IPS DF 19.7 (cell line): ENCODE measurements at regions not wholly inside any gene's neighbourhood (a gene's known extent, or its start where the extent isn't known, plus 50 kb on each side); places are given as distances from the start of the nearest gene placed in this dataset.

Experiments used
- DNase-seq: peaks from one replicate; pipeline ENCODE4 v3.0.0-alpha.2; 2013; ENCODE audit warnings: low read depth, low spot score

DNA sequence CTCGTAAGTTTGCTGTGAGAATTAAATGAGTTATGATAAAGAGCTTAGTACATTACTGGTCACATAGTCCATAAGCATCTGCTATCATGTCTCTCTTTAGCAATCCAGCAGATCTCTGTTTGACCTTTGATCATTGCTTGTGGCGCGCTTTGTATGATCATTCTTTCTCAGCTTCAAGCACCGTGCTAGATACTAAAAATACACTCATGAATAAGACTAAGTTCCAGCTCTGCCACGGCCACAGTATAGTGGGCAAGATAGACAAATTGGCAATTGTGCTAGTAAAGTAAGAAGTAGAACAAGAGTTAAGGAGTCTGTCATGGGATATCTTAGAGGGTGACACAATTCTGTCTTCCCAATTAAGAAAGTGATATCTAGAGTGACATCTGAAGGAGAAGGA is 75.2 kb upstream of the ADGRF1 start:
- no peak for DNase-seq

DNA sequence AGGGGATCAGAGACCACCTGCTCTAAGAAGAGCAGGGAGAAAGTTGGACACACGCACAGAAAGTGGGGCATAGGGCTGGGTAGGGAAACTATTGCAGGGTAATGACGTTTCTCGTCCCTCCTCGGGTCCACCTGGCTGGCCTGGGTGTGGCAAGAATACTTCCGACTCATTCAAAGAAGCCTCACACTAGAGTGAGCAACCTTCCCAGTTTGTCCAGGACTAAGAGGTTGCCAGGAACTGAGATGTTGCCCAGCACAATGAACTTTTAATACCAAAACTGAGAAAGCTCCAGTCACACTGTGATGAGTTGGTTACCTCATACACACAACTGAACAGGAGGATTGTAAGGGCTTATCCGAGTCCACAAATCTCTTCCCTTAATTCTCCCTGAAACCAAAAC is 74.5 kb upstream of the ADGRF1 start:
- DNase-seq: no peak

DNA sequence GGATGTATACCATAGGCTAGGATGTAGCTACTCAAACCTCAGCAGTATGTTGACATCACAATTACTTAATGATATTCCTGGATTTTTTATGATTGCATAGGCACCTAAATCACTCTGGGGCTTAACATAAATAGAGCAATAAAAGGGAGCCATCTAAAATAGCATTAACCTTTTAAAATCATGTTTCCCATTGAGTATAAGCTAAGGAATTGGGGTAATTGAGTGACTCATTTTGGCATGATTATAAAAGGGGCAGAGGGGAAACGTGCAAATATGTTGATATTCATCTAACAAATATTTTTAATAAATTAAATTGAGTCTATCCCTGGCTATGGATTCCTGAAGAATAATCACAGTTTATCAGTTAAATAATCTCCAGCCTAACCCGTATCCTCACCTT is 74.0 kb upstream of the ADGRF1 start:
- DNase-seq: no peak

DNA sequence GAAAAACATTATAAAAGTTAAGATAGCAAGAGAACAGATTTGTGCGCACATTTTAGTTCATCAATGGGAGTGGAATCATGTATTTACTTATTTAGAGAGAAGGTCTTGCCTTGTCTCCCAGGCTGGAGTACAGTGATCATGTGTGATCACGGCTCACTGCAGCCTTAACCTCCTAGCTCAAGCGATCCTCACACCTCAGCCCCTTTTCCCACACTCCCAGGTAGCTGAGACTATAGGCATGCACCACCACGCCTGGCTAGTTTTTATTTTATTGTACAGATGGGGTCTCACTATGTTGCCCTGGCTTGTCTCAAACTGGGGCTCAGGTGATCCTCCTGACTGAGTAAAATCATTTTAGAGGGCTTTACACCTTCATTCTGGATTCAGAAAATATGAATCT is 72.3 kb upstream of the ADGRF1 start:
- DNase-seq: no peak

DNA sequence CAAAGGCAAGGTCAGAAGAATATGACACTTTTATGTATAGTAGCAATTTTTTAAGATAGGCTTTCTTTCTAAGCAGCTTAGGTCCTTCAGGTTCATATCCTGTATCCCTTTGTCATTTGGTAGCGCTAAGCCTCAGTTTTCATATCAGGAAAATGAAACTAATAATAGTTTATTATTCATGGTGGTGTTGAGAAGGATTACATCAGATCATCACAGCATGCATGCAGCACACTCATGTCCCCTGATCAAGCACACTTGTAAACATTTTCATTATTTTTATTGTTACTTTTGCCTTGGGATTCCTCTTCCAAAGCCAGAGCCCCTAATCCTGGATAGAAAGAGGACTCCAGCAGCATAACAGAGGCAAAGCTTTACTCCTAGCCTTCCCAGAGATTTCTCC is 70.2 kb upstream of the ADGRF1 start:
- no peak for DNase-seq

DNA sequence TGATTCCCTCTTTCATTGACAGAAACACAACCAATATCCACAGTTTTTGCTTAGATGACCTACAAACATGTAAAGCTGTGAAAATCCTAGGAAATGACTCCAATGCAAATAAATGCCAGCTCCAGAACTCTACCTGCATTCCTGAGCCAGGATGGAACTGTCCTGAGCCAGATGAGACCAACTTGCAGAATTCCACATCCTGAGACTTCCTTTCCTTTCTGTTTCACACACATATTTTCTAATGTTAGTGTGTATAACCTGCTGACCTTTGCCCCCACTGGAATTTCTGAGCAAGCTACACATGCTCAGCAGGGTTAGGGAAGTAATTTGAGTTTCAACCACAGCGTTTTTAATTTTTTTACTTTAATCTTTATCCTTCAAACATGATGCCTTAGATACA is 69.6 kb upstream of the ADGRF1 start:
- DNase-seq: no peak

DNA sequence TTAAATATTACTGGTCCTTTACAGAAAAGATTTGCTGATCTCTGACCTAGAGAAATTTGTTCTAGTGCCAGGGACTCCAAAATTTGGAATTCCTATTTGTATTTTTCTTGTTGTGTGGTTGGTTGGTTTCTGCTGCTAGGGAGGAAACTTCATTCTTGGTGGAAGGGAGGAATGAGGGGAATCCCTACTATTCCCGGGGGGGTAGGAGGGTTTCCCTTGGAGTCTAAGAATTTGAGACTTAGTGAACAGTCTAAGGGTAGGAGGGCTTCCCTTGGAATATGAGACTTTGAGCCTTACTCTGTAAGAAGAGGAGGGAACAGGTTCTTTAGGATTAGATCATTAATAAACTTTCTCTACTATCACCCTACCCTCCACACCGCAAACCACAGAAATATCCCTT is 67.1 kb upstream of the ADGRF1 start:
- no peak for DNase-seq

DNA sequence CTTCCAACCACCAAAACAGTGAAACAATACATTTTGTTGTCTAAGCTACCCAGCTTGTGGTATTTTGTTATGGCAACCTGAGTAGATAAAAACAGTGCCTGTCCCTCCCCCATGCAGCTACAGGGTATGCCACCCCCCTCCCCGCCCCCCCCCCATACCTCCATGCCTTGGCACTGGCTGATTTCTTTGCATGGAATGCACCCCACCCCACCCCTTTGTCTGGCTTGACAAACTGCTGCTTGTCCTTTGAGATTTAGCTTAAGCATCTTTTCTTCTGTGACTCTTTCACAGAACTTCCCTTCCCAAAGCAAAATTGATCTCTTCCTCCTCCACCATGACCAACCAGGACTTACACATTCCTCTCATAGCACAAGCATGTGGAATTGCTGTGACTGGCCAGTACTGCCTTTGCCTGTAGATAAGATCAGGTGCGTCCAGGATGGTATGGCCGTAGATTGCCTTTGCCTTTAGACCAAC is 64.6 kb upstream of the ADGRF1 start:
- DNase-seq: no peak

DNA sequence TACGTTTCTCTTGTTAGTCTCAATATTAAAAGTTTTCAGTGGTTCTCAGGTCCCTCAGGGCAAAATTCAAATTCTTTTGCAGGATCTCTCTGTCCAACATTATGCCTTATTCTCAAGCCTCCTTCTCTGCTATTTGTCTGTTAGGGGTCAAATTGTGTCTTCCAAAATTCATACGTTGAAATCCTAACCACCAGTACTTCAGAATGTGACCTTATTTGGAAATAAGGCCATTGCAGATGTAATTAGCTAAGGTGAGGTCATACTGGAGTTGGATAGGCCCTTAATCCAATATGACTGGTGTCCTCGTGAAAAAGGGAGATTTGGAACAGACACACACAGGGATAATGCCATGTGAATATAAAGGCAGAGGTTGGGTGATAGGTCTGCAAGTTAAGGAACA is 64.1 kb upstream of the ADGRF1 start:
- DNase-seq: no peak

DNA sequence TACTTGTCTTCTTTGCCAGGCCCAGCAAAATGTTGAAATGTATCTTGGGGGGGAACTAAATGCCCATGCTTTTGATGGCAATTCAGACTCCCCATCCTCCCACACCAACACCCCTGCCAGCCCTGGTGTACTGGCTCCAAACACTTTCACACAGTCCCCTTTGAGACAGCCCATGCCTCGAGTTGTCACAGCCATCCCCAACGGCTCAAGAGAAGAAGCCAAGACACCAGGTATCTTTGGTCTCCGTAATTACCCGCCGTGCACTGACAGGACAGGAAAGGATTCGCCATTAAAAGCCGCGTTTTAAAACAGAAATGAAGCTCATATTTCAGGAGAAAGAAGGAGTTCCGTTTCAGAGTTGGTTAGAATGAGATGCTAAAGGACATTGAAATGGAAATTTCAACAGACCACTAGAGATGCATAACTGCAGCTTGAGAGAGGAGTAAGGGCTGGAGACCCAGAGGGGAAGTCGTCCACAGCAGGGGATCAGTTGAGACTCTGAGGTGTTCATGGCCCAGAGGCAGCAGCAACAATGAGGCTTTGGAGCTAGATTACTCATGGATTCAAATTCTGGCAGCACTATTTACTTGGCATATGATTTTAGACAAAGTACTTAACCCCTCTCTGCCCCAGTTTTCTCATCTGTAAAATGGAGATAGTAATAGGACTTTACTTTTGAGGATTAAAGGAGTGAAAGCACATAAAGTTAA is 63.5 kb upstream of the ADGRF1 start:
- DNase-seq: no peak

DNA sequence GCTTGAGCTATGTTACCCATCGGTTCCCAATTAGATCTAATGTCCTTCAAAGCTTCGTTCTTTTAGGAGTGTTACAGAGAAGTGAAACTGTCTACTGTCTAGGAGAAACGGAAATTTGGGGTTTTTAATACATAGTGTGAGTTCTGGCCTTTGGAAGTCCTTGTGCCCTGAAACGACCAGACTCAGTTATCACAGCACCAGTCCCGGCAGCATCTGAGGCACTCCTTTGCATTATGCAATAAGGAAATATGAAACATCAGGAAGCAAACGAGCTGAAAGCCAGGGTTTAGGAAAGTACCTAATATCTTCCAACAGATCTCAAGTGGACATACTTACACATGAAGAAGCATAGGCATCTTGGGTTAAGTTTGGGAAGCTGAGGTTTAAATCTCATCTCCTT is 61.8 kb upstream of the ADGRF1 start:
- DNase-seq: no peak

DNA sequence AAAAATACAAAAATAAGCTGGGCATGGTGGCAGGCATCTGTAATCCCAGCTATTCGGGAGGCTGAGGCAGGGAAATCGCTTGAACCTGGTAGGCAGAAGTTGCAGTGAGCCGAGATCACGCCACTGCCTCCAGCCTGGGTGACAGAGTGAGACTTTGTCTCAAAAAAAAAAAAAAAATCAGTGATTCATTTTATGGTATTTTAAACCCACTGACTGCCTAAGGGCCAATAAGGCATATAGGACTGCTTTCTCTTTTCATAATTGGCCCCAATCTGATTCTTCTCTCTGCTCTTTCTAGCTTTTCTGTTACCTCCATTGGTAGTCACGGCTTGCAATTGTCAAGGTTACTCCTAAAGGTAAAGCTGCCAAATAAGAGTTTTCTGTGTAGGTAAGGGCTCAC is 60.2 kb upstream of the ADGRF1 start:
- DNase-seq: no peak

DNA sequence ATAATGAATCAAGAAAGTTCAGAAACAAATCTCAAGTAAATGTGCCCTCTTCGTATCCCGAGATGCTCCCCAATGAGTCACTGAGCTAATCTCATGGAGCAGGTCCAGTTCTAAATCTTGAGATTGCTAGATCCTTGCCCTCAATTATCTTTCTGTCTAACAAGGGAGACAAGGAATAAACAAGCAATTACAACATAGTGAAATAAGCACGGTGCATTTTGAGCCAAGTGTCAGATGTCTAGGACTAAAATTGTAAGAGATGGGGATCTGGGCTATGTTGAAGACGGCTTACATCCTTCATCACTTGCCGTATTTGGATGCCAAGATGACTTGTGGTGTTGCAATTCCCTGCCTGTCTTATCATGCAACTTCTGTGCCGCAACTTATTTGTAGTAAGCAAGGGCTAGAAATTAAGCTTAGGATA is 56.5 kb upstream of the ADGRF1 start:
- no peak for DNase-seq

DNA sequence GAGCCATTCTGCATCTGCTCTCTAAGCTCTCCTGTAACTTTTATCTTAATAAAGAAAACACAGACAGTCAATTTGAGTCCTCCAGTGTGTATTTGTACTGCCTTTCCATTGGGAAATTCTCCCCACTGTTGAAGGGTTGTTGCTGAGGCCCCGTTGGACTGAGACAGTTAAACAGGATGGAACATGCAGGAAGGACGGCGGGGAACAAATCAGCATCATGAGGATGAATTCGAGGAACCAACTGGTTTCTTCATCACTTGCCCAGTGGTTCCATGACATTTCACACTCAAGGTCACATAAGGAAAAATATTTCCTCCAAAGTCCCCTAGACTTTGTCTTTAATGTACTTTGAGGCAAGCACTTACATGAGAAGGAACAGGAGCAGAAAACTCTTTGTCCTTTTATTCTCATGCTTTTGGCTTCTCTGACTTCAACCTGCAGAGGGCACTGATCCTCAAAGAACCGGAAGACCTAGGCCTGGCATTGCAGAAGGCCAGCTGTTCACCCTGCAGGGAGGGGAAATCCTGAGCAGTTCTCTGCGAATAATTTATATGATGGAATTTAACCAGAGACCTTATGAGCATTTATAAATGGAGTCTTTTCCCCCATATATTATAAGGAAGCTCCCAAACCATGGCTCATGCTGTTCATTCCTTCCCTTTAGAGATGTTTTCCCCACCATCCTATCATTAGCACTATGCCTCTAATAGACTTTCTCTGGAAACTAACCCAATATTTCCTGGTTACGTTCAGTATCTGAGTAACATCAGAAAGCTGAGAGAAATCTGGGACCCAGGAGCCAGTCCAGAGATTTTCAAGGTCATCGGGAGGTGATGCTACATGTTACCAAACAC is 55.2 kb upstream of the ADGRF1 start:
- no peak for DNase-seq

DNA sequence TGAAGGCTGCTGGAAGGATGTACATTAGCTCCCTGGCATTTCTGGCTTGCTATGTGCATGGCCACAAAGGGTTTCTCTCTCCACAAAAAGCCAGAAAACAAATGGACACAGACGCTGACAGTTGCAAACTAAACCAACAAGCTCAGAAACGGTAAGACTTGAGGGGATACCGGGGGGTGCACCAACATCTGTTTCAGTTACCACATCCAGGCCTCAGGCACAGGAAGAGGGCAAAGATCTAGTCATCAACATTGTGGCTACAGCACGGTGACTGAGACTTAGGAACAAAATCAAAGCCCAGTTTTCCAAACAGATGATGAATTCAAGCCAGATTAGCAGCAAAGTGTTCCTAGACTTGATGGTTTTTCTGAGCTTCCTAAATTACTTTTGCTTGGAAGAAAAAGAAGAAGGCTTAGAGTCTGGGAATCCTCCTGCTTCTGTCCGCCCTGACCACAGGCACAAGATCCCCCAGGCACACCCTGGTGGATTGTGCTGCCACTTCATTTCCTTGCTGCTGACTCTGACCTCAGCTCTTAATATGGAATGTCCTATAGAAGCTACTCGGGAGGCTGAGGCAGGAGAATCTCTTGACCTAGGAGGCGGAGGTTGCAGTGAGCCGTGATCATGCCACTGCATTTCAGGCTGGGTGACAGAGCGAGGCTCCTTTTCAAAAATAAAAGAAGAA is 54.2 kb upstream of the ADGRF1 start:
- DNase-seq: no peak

DNA sequence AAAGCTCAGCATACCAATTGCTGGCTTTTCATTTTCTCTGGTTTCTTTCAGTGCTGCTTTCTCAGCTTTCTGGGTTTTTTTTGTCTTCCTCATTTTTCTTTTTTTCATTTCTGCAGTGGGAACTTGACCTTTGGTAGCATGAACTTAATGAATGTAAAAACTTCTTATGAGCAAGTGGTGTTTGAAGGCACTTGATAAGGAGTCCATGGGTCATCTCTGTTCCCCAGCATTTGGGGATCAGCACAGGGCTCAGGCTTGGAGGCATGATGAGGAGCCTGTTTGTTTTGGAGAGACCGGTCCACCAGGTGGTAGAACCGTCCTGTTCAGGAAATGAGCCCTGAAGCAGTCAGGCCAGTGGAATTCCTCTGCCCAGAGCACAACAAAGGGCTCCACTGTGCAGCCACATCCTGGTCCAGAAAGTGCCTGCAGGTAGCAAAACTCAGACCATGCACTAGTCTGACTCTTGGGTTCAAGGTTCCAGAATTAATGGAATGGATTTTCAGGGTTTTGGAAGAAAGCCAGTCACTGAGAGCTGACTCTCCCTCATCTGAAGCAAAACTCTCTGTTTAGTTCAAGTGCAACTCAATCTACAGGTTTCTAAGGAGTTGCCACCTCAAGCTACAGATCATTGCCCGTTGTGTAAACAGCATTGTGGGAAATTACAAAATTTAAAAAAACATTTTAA is 52.3 kb upstream of the ADGRF1 start:
- no peak for DNase-seq

DNA sequence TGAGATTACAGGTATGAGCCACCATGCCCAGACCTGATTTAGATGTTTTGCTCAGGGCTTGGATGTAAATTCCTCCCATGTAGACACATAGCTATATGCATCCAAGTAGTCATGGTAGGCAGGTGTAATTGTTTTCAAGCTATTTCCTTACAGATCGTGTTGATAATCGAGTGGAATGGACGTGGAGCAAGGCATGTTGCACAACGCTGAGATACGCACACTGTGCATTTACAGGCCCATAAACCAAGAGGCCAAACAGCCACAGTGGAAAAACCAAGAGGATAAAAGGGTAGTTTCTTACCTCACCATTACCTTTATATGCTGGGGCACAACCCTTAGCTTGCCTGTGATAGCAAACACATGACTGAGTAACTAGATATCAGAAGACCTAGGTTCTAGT is 51.0 kb upstream of the ADGRF1 start:
- no peak for DNase-seq

DNA sequence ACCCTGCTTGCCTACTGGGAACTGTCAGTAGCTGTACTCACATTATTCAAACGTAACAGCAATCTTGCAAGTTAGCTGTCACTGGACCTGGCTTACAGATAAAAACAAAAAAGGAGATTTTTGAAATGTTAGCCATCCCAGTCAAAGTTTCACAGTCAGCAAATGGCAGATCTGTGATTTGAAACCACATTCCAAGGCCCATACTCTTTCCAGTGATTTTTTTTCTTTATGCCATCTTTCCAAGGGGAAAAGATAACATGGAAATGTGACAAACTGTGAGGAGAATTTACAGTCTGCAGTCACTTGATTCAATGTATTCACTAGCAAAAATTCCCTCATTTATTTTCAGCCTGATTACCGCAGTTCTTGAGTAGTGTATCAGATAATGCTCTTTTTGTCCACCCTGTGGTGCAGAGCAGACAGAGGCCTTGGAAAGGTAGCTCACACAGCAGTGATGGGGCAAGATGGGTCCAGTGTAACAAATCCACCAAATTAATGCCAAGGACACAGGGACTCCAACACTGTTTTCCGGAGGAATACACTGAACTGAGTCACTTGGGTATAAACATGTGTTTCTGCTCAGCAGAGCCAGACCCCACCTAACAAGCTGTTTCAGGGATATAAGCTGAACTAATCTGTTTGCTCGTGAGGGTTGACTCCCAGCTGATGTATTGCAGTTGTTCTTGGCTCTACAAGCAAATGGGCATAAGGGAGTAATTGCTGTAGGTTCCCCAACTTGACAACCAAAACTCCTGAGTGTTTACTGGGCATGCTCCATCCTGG is 49.9 kb upstream of the ADGRF1 start:
- no peak for DNase-seq
